SU-DHL-6 (cell line): ENCODE measurements at regions not wholly inside any gene's neighbourhood (a gene's known extent, or its start where the extent isn't known, plus 50 kb on each side); places are given as distances from the start of the nearest gene placed in this dataset.

Experiments used
- EZH2phosphoT487 ChIP-seq: fragments of 200-600 bp; sonication (generic), shearing (Covaris generic); conservative IDR thresholded peaks from 2 replicates; pipeline ENCODE4 v1.6.1; 2018; ENCODE audit warnings: mild to moderate bottlenecking, antibody characterized with exemption, low read length, moderate library complexity, mixed read lengths
- TF ChIP-seq, protein P1 (sequence below): fragments of 200-600 bp; sonication (generic); IDR thresholded peaks from one replicate; pipeline ENCODE4 v1.5.1; 2017; ENCODE audit warnings: antibody characterized with exemption, mild to moderate bottlenecking, low read length, moderate library complexity; ENCODE audit not compliant: insufficient read depth, poor library complexity, severe bottlenecking

- TF ChIP-seq, protein P1, sequence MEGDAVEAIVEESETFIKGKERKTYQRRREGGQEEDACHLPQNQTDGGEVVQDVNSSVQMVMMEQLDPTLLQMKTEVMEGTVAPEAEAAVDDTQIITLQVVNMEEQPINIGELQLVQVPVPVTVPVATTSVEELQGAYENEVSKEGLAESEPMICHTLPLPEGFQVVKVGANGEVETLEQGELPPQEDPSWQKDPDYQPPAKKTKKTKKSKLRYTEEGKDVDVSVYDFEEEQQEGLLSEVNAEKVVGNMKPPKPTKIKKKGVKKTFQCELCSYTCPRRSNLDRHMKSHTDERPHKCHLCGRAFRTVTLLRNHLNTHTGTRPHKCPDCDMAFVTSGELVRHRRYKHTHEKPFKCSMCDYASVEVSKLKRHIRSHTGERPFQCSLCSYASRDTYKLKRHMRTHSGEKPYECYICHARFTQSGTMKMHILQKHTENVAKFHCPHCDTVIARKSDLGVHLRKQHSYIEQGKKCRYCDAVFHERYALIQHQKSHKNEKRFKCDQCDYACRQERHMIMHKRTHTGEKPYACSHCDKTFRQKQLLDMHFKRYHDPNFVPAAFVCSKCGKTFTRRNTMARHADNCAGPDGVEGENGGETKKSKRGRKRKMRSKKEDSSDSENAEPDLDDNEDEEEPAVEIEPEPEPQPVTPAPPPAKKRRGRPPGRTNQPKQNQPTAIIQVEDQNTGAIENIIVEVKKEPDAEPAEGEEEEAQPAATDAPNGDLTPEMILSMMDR, result no peak
- no peak for TF ChIP-seq EZH2phosphoT487
These were observed 311.5 kb upstream of the ROBO2 start for GRCh38 chr3:76728426-76728825.
